GM12878 (cell line): ENCODE measurements at regions not wholly inside any gene's neighbourhood (a gene's known extent, or its start where the extent isn't known, plus 50 kb on each side); places are given as distances from the start of the nearest gene placed in this dataset.

Experiments used
- ATAC-seq: fragments of 200-7000 bp; cut with Tn5 transposase; 3 replicates; pipeline ENCODE4 v1.9.1; 2020; ENCODE audit warnings: mild to moderate bottlenecking, moderate library complexity
- BruUV-seq: library from RNA; stranded (reverse); fragments of 400-500 nt; replicated peaks from 2 replicates; lab custom pipeline; 2021; lab: Mats Ljungman, UMichigan
- CTCF ChIA-PET: fragments of 300-600 bp; sonication (Branson Sonifier 250); formaldehyde crosslinking; extraction: SDS; loops from one replicate; lab custom pipeline; 2021; ENCODE audit warnings: inconsistent platforms; lab: Yijun Ruan, JAX
- POLR2A ChIA-PET: fragments of 350-600 bp; formaldehyde crosslinking; extraction: SDS; loops from one replicate; lab custom pipeline; 2021; ENCODE audit warnings: inconsistent platforms; lab: Charles Lee
- RAD21 ChIA-PET: fragments of 300-600 bp; sonication (Branson Sonifier 250); formaldehyde crosslinking; loops from one replicate; lab custom pipeline; 2023; ENCODE audit warnings: antibody characterized with exemption; ENCODE audit not compliant: unreplicated experiment; lab: Charles Lee
- SMC1A ChIA-PET: fragments of 300-600 bp; sonication (Branson Sonifier 250); formaldehyde crosslinking; loops from one replicate; lab custom pipeline; 2023; ENCODE audit not compliant: unreplicated experiment, uncharacterized antibody; lab: Charles Lee
- DNase-seq: peaks from one replicate; pipeline ENCODE4 v3.0.0-alpha.2; 2011; ENCODE audit warnings: low read depth, low spot score
- FAIRE-seq: peaks from 3 replicates; lab custom pipeline; 2011; peaks lifted over from hg19 to GRCh38; lab: Jason Lieb, UNC
- H2AFZ ChIP-seq: 2 replicates; pipeline ENCODE4 v1.6.0; 2011; ENCODE audit warnings: low read depth, low read length, control low read depth; ENCODE audit not compliant: control insufficient read depth
- H3K27ac ChIP-seq: 2 replicates; pipeline ENCODE4 v1.5.1; 2011; ENCODE audit warnings: control low read depth; ENCODE audit not compliant: control insufficient read depth, insufficient read depth
- H3K27me3 ChIP-seq, 2 experiments: replicated peaks in 1 of 2; 2 replicates each; pipeline versions ENCODE4 v1.6.0 to v1.6.1; 2011; ENCODE audit warnings: low read length in 1 of 2; ENCODE audit not compliant: control insufficient read depth in 2 of 2, insufficient read depth in 2 of 2
- H3K36me3 ChIP-seq, 2 experiments: 2 replicates each; pipeline ENCODE4 v1.5.1; 2011; ENCODE audit warnings: low read length in 1 of 2; ENCODE audit not compliant: control insufficient read depth in 2 of 2, insufficient read depth in 2 of 2
- H3K4me1 ChIP-seq: 2 replicates; pipeline ENCODE4 v1.6.1; 2011; ENCODE audit warnings: mild to moderate bottlenecking, low read length, moderate library complexity, mixed read lengths; ENCODE audit not compliant: control insufficient read depth, insufficient read depth
- H3K4me2 ChIP-seq: 2 replicates; pipeline ENCODE4 v1.6.0; 2011; ENCODE audit warnings: control low read depth; ENCODE audit not compliant: control insufficient read depth, insufficient read depth
- H3K4me3 ChIP-seq: fragments of 200-600 bp; sonication (generic); 2 replicates; pipeline ENCODE4 v1.5.1; 2016
- H3K79me2 ChIP-seq: 2 replicates; pipeline ENCODE4 v1.6.0; 2011; ENCODE audit warnings: low read length; ENCODE audit not compliant: control insufficient read depth, insufficient read depth
- H3K9ac ChIP-seq: 2 replicates; pipeline ENCODE4 v1.8.0; 2011; ENCODE audit warnings: low read length, control low read depth, mixed read lengths; ENCODE audit not compliant: control insufficient read depth, insufficient read depth
- H3K9me3 ChIP-seq: replicated peaks from 3 replicates; pipeline ENCODE4 v1.5.1; 2011; ENCODE audit warnings: mild to moderate bottlenecking, low read length; ENCODE audit not compliant: control insufficient read depth, insufficient read depth
- H4K20me1 ChIP-seq: 2 replicates; pipeline ENCODE4 v1.6.0; 2011; ENCODE audit not compliant: control insufficient read depth, insufficient read depth
- CHD4 ChIP-seq: fragments of 200-600 bp; sonication (generic); IDR thresholded peaks from 2 replicates; pipeline ENCODE4 v1.6.1; 2016; ENCODE audit warnings: mild to moderate bottlenecking
- CREM ChIP-seq: IDR thresholded peaks from 2 replicates; pipeline ENCODE4 v1.6.1; 2014; ENCODE audit warnings: antibody characterized with exemption, low read depth
- ETV6 ChIP-seq, 2 experiments: fragments of 450-650 bp in 1 of 2; IDR thresholded peaks in 1 of 2; conservative IDR thresholded peaks in 1 of 2; 2 replicates each; pipeline ENCODE4 v1.6.1; 2014; ENCODE audit warnings: antibody characterized with exemption in 1 of 2, borderline replicate concordance in 1 of 2, low read depth in 1 of 2, mild to moderate bottlenecking in 1 of 2, moderate library complexity in 1 of 2
- FOXM1 ChIP-seq: IDR thresholded peaks from 2 replicates; pipeline ENCODE4 v1.6.1; 2012; ENCODE audit warnings: low read depth, mild to moderate bottlenecking, inconsistent platforms, low read length, moderate library complexity
- MEF2A ChIP-seq: IDR thresholded peaks from 2 replicates; pipeline ENCODE4 v1.6.1; 2011; ENCODE audit warnings: low read depth, mild to moderate bottlenecking, low read length, moderate library complexity; ENCODE audit not compliant: insufficient read depth
- RAD51 ChIP-seq: fragments of 450-650 bp; IDR thresholded peaks from 2 replicates; pipeline ENCODE4 v1.6.1; 2016; ENCODE audit warnings: moderate library complexity, mild to moderate bottlenecking, inconsistent platforms
- SMAD1 ChIP-seq: fragments of 450-650 bp; IDR thresholded peaks from 2 replicates; pipeline ENCODE4 v1.6.1; 2018; ENCODE audit warnings: mild to moderate bottlenecking, low read depth; ENCODE audit not compliant: partially characterized antibody
- SP1 ChIP-seq: IDR thresholded peaks from one replicate; pipeline ENCODE4 v1.6.1; 2011; ENCODE audit warnings: low read depth, low read length
- STAT1 ChIP-seq: fragments of 450-650 bp; conservative IDR thresholded peaks from 2 replicates; pipeline ENCODE4 v1.6.1; 2014; ENCODE audit warnings: antibody characterized with exemption, mild to moderate bottlenecking
- SUPT20H ChIP-seq: IDR thresholded peaks from 2 replicates; pipeline ENCODE4 v1.6.1; 2011; ENCODE audit warnings: low read depth, mild to moderate bottlenecking, low read length, moderate library complexity, borderline replicate concordance; ENCODE audit not compliant: control insufficient read depth
- TAF1 ChIP-seq: IDR thresholded peaks from 2 replicates; pipeline ENCODE4 v1.6.1; 2011; ENCODE audit warnings: mild to moderate bottlenecking, low read depth, low read length, borderline replicate concordance
- TBL1XR1 ChIP-seq: IDR thresholded peaks from 2 replicates; pipeline ENCODE4 v1.6.1; 2012; ENCODE audit warnings: low read depth, low read length, improper control_type of control experiment
- WGBS: methylation state at CpG from one replicate; pipeline ENCODE4 v1.1.6; 2016; ENCODE audit warnings: low lambda C conversion rate; ENCODE audit not compliant: insufficient replicate concordance, insufficient coverage; ENCODE audit errors: missing lambda C conversion rate; 5-methylcytosine and 5-hydroxymethylcytosine counted together
- in situ Hi-C: fragments of 300-500 bp; cut with MboI; formaldehyde crosslinking; loops from 9 replicates; pipeline ENCODE4 v1.14.3; 2018; ENCODE audit warnings: mixed read lengths
- intact Hi-C: fragments of 100-400 bp; cut with micrococcal nuclease; formaldehyde crosslinking; loops from one replicate; pipeline ENCODE4 v1.14.2; 2022; ENCODE audit not compliant: unreplicated experiment
- TF ChIP-seq, protein P1 (sequence below): fragments of 450-650 bp; IDR thresholded peaks from 2 replicates; pipeline ENCODE4 v1.6.1; 2017; ENCODE audit warnings: mild to moderate bottlenecking, moderate library complexity
- TF ChIP-seq, protein P2 (sequence below): fragments of 450-650 bp; conservative IDR thresholded peaks from 2 replicates; pipeline ENCODE4 v1.6.1; 2017; ENCODE audit warnings: mild to moderate bottlenecking, moderate library complexity
- TF ChIP-seq, protein P3 (sequence below): fragments of 150-350 bp; IDR thresholded peaks from 2 replicates; pipeline ENCODE4 v1.6.1; 2016; ENCODE audit warnings: low read depth, low read length

DNA sequence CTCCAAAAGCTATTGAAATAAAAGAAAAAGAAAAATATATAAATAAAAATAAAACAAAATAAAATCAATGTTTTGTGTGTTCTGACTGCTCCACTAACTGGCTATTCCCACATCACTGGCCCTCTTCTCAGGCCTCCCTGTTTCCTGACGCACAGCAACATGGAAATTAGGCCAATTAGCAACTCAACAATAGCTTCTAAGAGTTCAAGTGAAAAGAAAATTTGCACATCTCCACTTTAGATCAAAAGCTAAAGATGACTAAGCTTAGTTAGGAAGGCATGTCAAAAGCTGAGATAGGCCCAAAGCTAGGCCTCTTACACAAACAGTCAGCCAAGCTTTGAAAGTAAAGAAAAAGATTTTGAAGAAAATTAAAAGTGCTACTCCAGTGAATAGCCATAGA is 200.8 kb downstream of the DUSP6 start:
- DNase-seq (no peak), ATAC-seq (no peak), FAIRE-seq (no peak)
- RAD21 ChIA-PET: no interaction called here
- Histone ChIP-seq H3K4me2 (no peak overlapping the region), H3K27ac (no peak overlapping the region), H3K9me3 (no peaks in the 10 kb centered on the region), H3K4me3 (no peak overlapping the region), H4K20me1 (no peaks in the 10 kb centered on the region), H3K36me3 (no peaks in the 10 kb centered on the region), H3K9ac (no peak overlapping the region), H3K4me1 (no peaks in the 10 kb centered on the region), H3K27me3 (no peaks in the 10 kb centered on the region), H2AFZ (no peak overlapping the region), H3K79me2 (no peaks in the 10 kb centered on the region)
- 5% methylated on average over 1 of the region's 1 CpG for WGBS
- no TSS peak for BruUV-seq
- CTCF ChIA-PET: interaction anchor here (0.6 to 1.2 kb wide), 3 partner anchors 269 to 339 kb away, joined by 3 read pairs; no protein-coding TSS in a partner anchor
- SMC1A ChIA-PET: interaction anchor here (0.9 to 2.1 kb wide), 6 partner anchors 11 to 311 kb away, joined by 3 to 6 read pairs (median 3); no protein-coding TSS in a partner anchor
- in situ Hi-C loops: no loop called here
- POLR2A ChIA-PET: interaction anchor here (0.6 kb wide), 1 partner anchor 251 kb away, joined by 3 read pairs; no protein-coding TSS in a partner anchor
- intact Hi-C loops: no loop called here
- no peak for TF ChIP-seq STAT1
- no peak for TF ChIP-seq CREM
- TF ChIP-seq, protein P1, sequence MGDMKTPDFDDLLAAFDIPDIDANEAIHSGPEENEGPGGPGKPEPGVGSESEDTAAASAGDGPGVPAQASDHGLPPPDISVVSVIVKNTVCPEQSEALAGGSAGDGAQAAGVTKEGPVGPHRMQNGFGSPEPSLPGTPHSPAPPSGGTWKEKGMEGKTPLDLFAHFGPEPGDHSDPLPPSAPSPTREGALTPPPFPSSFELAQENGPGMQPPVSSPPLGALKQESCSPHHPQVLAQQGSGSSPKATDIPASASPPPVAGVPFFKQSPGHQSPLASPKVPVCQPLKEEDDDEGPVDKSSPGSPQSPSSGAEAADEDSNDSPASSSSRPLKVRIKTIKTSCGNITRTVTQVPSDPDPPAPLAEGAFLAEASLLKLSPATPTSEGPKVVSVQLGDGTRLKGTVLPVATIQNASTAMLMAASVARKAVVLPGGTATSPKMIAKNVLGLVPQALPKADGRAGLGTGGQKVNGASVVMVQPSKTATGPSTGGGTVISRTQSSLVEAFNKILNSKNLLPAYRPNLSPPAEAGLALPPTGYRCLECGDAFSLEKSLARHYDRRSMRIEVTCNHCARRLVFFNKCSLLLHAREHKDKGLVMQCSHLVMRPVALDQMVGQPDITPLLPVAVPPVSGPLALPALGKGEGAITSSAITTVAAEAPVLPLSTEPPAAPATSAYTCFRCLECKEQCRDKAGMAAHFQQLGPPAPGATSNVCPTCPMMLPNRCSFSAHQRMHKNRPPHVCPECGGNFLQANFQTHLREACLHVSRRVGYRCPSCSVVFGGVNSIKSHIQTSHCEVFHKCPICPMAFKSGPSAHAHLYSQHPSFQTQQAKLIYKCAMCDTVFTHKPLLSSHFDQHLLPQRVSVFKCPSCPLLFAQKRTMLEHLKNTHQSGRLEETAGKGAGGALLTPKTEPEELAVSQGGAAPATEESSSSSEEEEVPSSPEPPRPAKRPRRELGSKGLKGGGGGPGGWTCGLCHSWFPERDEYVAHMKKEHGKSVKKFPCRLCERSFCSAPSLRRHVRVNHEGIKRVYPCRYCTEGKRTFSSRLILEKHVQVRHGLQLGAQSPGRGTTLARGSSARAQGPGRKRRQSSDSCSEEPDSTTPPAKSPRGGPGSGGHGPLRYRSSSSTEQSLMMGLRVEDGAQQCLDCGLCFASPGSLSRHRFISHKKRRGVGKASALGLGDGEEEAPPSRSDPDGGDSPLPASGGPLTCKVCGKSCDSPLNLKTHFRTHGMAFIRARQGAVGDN: no peak
- no peak for TF ChIP-seq SP1
- TF ChIP-seq SMAD1: no peak
- TF ChIP-seq TAF1: no peak
- no peak for TF ChIP-seq SUPT20H
- TF ChIP-seq, protein P2, sequence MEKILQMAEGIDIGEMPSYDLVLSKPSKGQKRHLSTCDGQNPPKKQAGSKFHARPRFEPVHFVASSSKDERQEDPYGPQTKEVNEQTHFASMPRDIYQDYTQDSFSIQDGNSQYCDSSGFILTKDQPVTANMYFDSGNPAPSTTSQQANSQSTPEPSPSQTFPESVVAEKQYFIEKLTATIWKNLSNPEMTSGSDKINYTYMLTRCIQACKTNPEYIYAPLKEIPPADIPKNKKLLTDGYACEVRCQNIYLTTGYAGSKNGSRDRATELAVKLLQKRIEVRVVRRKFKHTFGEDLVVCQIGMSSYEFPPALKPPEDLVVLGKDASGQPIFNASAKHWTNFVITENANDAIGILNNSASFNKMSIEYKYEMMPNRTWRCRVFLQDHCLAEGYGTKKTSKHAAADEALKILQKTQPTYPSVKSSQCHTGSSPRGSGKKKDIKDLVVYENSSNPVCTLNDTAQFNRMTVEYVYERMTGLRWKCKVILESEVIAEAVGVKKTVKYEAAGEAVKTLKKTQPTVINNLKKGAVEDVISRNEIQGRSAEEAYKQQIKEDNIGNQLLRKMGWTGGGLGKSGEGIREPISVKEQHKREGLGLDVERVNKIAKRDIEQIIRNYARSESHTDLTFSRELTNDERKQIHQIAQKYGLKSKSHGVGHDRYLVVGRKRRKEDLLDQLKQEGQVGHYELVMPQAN: no peak
- TF ChIP-seq CHD4: no peak
- no peak for TF ChIP-seq RAD51
- no peak for TF ChIP-seq ETV6 (conservative IDR thresholded peaks at IDR 0.05 in 1 of 2, IDR thresholded peaks at IDR 0.05 in 1 of 2; ENCODE audit: borderline replicate concordance in 1 of 2, low read depth in 1 of 2)
- TF ChIP-seq, protein P3, sequence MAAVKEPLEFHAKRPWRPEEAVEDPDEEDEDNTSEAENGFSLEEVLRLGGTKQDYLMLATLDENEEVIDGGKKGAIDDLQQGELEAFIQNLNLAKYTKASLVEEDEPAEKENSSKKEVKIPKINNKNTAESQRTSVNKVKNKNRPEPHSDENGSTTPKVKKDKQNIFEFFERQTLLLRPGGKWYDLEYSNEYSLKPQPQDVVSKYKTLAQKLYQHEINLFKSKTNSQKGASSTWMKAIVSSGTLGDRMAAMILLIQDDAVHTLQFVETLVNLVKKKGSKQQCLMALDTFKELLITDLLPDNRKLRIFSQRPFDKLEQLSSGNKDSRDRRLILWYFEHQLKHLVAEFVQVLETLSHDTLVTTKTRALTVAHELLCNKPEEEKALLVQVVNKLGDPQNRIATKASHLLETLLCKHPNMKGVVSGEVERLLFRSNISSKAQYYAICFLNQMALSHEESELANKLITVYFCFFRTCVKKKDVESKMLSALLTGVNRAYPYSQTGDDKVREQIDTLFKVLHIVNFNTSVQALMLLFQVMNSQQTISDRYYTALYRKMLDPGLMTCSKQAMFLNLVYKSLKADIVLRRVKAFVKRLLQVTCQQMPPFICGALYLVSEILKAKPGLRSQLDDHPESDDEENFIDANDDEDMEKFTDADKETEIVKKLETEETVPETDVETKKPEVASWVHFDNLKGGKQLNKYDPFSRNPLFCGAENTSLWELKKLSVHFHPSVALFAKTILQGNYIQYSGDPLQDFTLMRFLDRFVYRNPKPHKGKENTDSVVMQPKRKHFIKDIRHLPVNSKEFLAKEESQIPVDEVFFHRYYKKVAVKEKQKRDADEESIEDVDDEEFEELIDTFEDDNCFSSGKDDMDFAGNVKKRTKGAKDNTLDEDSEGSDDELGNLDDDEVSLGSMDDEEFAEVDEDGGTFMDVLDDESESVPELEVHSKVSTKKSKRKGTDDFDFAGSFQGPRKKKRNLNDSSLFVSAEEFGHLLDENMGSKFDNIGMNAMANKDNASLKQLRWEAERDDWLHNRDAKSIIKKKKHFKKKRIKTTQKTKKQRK: no peak
- TF ChIP-seq TBL1XR1: no peak
- TF ChIP-seq FOXM1: no peak
- TF ChIP-seq MEF2A: no peak
